ENCODE measurements at regions not wholly inside any gene's neighbourhood (a gene's known extent, or its start where the extent isn't known, plus 50 kb on each side); places are given as distances from the start of the nearest gene placed in this dataset.
"Not testable (repeated sequence)": the region's sequence is repeated elsewhere in the genome, so short reads cannot be mapped to it uniquely, and the experiment has no call there.

GRCh38 chr10:4254101-4254994, 469.3 kb upstream of the KLF6 start:
- no peak for DNase-seq

- DNase-seq: no peak
Measured at GRCh38 chr10:4252701-4253100, 467.7 kb upstream of the KLF6 start.

GRCh38 chr10:4250587-4250887, 465.5 kb upstream of the KLF6 start:
- no peak for DNase-seq

- no peak for DNase-seq
Measured at GRCh38 chr10:4249841-4250586, 465.0 kb upstream of the KLF6 start.

GRCh38 chr10:4247379-4247778, 462.4 kb upstream of the KLF6 start:
- no peak for DNase-seq

- DNase-seq: no peak
Measured at GRCh38 chr10:4246881-4247358, 461.9 kb upstream of the KLF6 start.

- no peak for DNase-seq
Measured at GRCh38 chr10:4243651-4244050, 458.6 kb upstream of the KLF6 start.

GRCh38 chr10:4243169-4243568, 458.2 kb upstream of the KLF6 start:
- no peak for DNase-seq

GRCh38 chr10:4242561-4243035, 457.6 kb upstream of the KLF6 start:
- no peak for DNase-seq

- DNase-seq: no peak
Measured at GRCh38 chr10:4241724-4242345, 456.8 kb upstream of the KLF6 start.

- no peak for DNase-seq
Measured at GRCh38 chr10:4240608-4241197, 455.7 kb upstream of the KLF6 start.

GRCh38 chr10:4239186-4239585, 454.2 kb upstream of the KLF6 start:
- no peak for DNase-seq

- DNase-seq: not testable (repeated sequence)
Measured at GRCh38 chr10:4236905-4237304, 451.9 kb upstream of the KLF6 start.

GRCh38 chr10:4234661-4235060, 449.7 kb upstream of the KLF6 start:
- no peak for DNase-seq

GRCh38 chr10:4231439-4231838, 446.4 kb upstream of the KLF6 start:
- DNase-seq: no peak

GRCh38 chr10:4230036-4230435, 445.0 kb upstream of the KLF6 start:
- DNase-seq: no peak

GRCh38 chr10:4229106-4229505, 444.1 kb upstream of the KLF6 start:
- no peak for DNase-seq

- no peak for DNase-seq
Measured at GRCh38 chr10:4227586-4227985, 442.6 kb upstream of the KLF6 start.

GRCh38 chr10:4226941-4227540, 442.0 kb upstream of the KLF6 start:
- DNase-seq: no peak

GRCh38 chr10:4224178-4224577, 439.2 kb upstream of the KLF6 start:
- no peak for DNase-seq

- not testable (repeated sequence) for DNase-seq
Measured at GRCh38 chr10:4221310-4221709, 436.3 kb upstream of the KLF6 start.

GRCh38 chr10:4219901-4220300, 434.9 kb upstream of the KLF6 start:
- no peak for DNase-seq

- no peak for DNase-seq
Measured at GRCh38 chr10:4217653-4218052, 432.6 kb upstream of the KLF6 start.

Measured in T1000 (cell line).